Mammary epithelial cell (primary cell): ENCODE measurements at regions not wholly inside any gene's neighbourhood (a gene's known extent, or its start where the extent isn't known, plus 50 kb on each side); places are given as distances from the start of the nearest gene placed in this dataset.

ENCODE experiments used
- CTCF ChIP-seq, 2 donors: IDR thresholded peaks in 1 of 2; conservative IDR thresholded peaks in 1 of 2; 2 replicates each; pipeline ENCODE4 v1.5.1; 2011 to 2012; ENCODE audit warnings: inconsistent platforms in 2 of 2, low read length in 2 of 2, mild to moderate bottlenecking in 2 of 2, control low read depth in 1 of 2, low read depth in 1 of 2; ENCODE audit not compliant: insufficient read depth in 1 of 2; ENCODE audit errors: extremely low read depth in 1 of 2
- EZH2 ChIP-seq: IDR thresholded peaks from 2 replicates; pipeline ENCODE4 v1.6.1; 2012; ENCODE audit warnings: low read length, inconsistent platforms, borderline replicate concordance

GRCh38 chr9:106707291-106707690, 155.7 kb upstream of the ZNF462 start:
- TF ChIP-seq EZH2 (no peak), CTCF (conservative IDR thresholded peaks at IDR 0.05 in 1 of 2, IDR thresholded peaks at IDR 0.05 in 1 of 2; ENCODE audit: extremely low read depth in 1 of 2, insufficient read depth in 1 of 2, low read depth in 1 of 2, low read length in 2 of 2) (no peak)
